Bronchial epithelial cell (primary cell): ENCODE measurements at regions not wholly inside any gene's neighbourhood (a gene's known extent, or its start where the extent isn't known, plus 50 kb on each side); places are given as distances from the start of the nearest gene placed in this dataset.

ENCODE experiments used
- DNase-seq: peaks from one replicate; pipeline ENCODE4 v3.0.0-alpha.2; 2010; ENCODE audit warnings: low read depth
- FAIRE-seq: peaks from 2 replicates; lab custom pipeline; 2011; peaks lifted over from hg19 to GRCh38; lab: Jason Lieb, UNC
- H3K27me3 ChIP-seq: 2 replicates; pipeline ENCODE4 v1.5.1; 2011; ENCODE audit warnings: low read length; ENCODE audit not compliant: control insufficient read depth, insufficient read depth
- H3K36me3 ChIP-seq: 2 replicates; pipeline ENCODE4 v1.5.1; 2011; ENCODE audit warnings: low read length; ENCODE audit not compliant: control insufficient read depth, insufficient read depth
- H3K4me3 ChIP-seq: 2 replicates; pipeline ENCODE4 v1.5.1; 2011; ENCODE audit warnings: mild to moderate bottlenecking, low read depth, low read length, control low read depth
- CTCF ChIP-seq: IDR thresholded peaks from 2 replicates; pipeline ENCODE4 v1.5.1; 2011; ENCODE audit warnings: mild to moderate bottlenecking, moderate library complexity, low read length, control low read depth, inconsistent platforms; ENCODE audit not compliant: insufficient read depth, severe bottlenecking

DNA sequence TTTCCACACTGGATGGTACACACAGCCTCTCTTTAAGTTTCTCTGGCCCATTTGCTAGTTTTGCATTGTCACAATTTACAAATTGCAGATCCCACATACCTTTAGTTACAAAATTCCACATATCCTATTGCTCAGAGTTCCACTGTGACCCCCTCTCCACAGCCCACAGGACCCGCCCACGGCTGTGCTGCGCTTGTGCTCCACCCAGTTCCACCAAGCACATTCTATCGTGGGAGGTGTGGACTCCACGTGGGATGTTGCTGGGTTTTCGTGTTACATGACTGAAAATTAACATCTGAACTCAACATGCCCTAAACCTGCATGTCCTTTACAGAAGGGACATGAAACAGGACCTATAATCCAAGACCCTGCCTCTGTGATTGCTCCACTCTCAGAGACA, 423.0 kb downstream of the IRS2 start:
- H3K27me3 ChIP-seq, result no peaks in the 10 kb centered on the region
- no peak overlapping the region for H3K4me3 ChIP-seq
- no peak for DNase-seq
- no peaks in the 10 kb centered on the region for H3K36me3 ChIP-seq
- FAIRE-seq, result no peak
- no peak for TF ChIP-seq CTCF

GRCh38 chr13:109362616-109363015, 423.8 kb downstream of the IRS2 start:
- Histone ChIP-seq H3K27me3 (no peaks in the 10 kb centered on the region), H3K4me3 (no peak overlapping the region), H3K36me3 (no peaks in the 10 kb centered on the region)
- no peak for TF ChIP-seq CTCF
- FAIRE-seq (no peak), DNase-seq (no peak)

- TF ChIP-seq CTCF, result no peak
- Histone ChIP-seq H3K27me3 (no peaks in the 10 kb centered on the region), H3K4me3 (no peak overlapping the region), H3K36me3 (no peaks in the 10 kb centered on the region)
- DNase-seq (no peak), FAIRE-seq (no peak)
Observed at GRCh38 chr13:109361562-109362289, 424.7 kb downstream of the IRS2 start.

GRCh38 chr13:109357751-109358471, 428.5 kb downstream of the IRS2 start:
- no peak for DNase-seq
- no peak for TF ChIP-seq CTCF
- H3K4me3 ChIP-seq, result no peak overlapping the region
- FAIRE-seq, result peak; percentile 47
- no peaks in the 10 kb centered on the region for H3K27me3 ChIP-seq
- no peaks in the 10 kb centered on the region for H3K36me3 ChIP-seq

DNA sequence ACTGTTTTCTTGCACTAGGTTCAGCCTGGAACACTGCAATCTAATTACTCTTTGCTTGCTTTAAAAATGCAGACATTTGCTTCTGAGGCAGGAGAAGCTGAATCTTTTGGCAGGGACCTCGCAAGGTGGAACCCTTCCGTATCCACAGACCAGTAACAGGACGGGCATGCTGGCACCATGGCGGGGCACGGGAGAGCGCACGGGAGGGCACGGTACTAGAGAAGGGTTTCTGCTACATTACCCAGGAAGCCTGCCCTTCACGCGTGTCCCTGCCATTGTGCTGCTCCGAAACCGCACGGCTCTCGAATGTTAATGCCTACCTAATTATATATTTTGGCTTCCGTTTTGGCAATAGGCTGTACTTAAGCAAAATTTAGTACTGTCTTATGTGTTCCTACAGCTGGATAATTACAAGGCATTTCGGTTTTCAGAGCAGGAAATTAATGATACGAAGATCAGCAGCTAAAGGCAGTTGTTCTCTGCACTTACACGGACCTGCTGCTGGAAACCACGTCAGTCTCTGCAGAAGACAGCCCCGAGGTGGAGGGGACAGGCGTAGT, 430.4 kb downstream of the IRS2 start:
- no peaks in the 10 kb centered on the region for H3K36me3 ChIP-seq
- FAIRE-seq, result no peak
- no peaks in the 10 kb centered on the region for H3K27me3 ChIP-seq
- DNase-seq, result no peak
- no peak for TF ChIP-seq CTCF
- no peak overlapping the region for H3K4me3 ChIP-seq
